ENCODE measurements at regions not wholly inside any gene's neighbourhood (a gene's known extent, or its start where the extent isn't known, plus 50 kb on each side); places are given as distances from the start of the nearest gene placed in this dataset.
"Not testable (repeated sequence)": the region's sequence is repeated elsewhere in the genome, so short reads cannot be mapped to it uniquely, and the experiment has no call there.

GRCh38 chr5:157944077-157944633 lies 85.2 kb upstream of the CLINT1 start:
- no peak for DNase-seq (ENCODE audit: low read depth)

GRCh38 chr5:157942595-157942994 lies 83.7 kb upstream of the CLINT1 start:
- DNase-seq (ENCODE audit: low read depth), result no peak

DNA sequence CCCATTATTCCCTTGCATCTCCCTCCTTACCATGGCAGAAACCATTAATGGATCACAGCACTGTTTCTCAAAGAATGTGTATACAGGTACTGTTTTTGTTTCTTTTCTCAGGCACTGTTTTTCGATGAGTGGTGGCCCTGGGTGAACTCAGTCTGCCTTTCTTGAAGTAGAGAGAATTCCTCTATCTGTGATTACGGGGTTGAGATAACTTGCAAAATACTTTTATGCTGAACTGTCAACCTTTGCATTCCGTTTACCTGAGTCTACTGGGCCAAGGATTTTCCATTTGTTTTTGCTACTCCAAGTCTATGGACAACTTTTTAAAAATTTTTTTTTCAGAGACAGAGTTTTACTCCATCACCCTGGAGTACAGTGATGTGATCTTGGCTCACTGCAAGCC lies 82.7 kb upstream of the CLINT1 start:
- DNase-seq (ENCODE audit: low read depth), result no peak

- DNase-seq (ENCODE audit: low read depth), result not testable (repeated sequence)
These were observed 79.2 kb upstream of the CLINT1 start for GRCh38 chr5:157938101-157938500.

DNA sequence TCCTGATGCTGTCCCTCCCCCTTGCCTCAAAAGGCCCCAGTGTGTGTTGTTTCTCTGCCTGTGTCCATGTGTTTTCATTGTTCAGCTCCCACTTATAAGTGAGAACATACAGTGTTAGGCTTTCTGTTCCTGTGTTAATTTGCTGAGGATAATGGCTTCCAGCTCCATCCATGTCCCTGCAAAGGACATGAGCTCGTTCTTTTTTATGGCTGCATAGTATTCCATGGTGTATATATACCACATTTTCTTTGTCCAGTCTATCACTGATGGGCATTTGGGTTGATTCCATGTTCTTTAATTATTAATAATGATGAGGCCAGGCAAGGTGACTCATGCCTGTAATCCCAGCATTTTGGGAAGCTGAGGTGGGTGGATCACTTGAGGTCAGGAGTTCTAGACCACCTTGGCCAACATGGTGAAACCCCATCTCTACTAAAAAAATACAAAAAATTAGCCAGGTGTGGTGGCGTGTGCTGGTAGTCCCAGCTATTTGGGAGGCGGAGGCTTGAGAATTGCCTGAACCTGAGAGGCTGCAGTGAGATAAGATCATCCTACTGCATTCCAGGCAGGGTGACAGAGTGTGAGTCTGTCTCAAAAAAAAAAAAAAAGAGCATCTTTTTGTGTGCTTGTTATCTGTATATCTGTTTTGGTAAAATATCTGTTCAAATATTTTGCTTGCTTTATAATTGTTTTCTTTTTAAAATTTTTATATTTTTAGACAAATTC lies 78.0 kb upstream of the CLINT1 start:
- DNase-seq (ENCODE audit: low read depth), result not testable (repeated sequence)

DNA sequence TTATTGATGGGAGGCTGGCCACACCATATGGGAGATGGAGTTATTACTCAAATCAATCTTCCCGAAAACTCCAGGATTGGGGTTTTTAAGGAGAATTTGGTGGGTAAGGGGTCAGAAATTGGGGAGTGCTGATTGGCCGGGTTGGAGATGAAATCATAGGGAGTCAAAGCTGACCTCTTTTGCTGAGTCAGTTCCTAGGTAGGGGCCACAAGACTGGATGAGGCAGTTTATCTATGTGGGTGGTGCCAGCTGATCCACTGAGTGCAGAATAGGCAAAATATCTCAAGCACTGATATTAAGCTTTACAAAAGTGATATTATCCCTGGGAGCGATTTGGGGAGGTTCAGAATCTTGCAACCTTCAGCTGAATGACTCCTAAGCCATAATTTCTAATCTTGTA lies 75.7 kb upstream of the CLINT1 start:
- no peak for DNase-seq (ENCODE audit: low read depth)

- no peak for DNase-seq (ENCODE audit: low read depth)
These were observed 74.1 kb upstream of the CLINT1 start for GRCh38 chr5:157933005-157933404.

GRCh38 chr5:157930710-157931109 lies 71.8 kb upstream of the CLINT1 start:
- no peak for DNase-seq (ENCODE audit: low read depth)

DNA sequence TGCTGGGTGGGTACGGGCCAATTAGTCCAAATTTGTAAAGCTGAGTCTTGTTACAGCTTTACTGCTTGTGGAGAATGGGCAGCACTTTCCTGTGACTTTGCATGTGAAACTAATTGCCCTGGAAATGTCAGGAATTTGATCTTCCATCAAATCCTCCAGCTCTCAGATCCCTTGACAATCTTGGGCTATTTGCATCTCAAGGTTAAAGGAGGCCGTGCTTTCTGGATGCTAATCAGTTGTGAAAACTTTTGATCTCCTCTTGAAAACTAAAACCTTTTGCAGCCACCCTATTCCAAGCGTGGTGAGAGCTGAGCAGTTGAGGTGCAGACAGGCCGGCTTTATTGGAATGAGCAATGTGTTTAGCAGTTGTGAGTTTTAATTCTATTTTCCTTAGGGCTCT lies 68.0 kb upstream of the CLINT1 start:
- no peak for DNase-seq (ENCODE audit: low read depth)

DNA sequence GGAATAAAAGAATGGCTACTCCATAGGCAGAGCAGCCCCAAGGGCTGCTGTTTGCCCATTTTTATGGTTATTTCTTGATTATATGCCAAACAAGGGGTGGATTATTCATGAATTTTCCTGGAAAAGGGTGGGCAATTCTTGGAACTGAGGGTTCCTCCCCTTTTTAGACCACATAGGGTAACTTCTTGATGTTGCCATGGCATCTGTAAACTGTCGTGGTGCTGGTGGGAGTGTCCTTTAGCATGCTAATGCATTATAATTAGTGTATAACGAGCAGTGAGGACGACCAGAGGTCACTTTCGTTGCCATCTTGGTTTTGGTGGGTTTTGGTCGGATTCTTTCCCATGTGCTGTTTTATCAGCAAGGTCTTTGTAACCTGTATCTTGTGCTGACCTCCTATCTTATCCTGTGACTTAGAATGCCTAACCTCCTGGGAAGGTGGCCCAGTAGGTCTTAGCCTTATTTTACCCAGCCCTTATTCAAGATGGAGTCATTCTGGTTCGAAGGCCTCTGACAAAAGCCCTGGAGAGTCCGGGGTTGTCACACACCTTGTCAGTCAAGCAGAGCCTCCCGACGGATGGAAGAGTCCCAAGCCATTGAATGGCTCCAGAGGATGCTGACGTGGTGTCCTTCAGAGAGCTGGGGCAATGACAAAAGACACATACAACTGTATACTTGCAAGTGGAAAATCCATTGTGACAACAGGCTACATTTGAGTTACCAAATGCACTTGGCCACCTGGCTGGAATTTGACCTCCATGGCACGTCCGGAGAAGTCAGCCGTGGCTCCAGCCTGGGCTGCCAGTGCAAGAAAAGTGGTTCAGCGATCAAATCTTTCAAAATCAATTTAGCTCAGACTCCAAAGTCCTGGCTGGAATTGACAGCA lies 67.1 kb upstream of the CLINT1 start:
- no peak for DNase-seq (ENCODE audit: low read depth)

GRCh38 chr5:157924931-157925729 lies 66.2 kb upstream of the CLINT1 start:
- no peak for DNase-seq (ENCODE audit: low read depth)

DNA sequence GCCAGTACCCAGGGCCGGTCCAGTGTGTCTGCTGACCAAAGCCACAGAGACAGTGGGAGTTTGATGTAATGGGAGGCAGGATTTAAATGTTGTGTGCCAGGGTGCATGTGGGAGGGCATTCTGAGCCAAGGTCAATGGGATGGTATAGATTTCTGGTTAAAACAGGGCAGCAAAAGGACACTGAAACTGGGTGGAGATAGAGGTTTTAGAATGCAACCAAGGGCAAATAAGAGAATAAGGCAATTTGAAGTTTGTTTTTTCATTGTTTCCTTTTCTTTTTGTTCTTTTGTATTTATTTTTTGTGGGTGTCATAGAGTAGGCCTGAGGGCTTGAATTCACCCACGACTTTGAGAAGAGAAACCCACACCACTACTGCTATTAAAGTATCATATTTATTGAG lies 65.5 kb upstream of the CLINT1 start:
- no peak for DNase-seq (ENCODE audit: low read depth)

DNA sequence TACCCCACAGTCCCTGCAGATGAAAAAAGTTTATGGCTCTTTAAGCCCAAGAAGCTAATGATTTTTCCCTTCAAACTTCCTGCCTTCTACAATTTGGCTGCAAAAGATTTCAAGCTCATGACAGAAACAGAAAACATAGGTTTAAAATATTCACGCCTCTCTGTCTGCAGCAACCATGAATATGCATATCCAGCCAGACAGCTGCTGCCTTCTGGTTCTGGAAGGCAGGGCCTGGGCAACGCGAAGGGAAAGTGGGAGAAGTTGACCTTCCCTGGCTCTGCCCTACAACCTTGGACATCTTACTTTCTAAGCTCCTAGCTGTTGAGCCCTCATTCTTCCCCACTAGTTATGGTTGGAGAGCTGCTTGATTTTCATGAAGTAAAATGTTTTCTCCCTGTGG lies 64.8 kb upstream of the CLINT1 start:
- DNase-seq (ENCODE audit: low read depth), result no peak

GRCh38 chr5:157922026-157922425 lies 63.1 kb upstream of the CLINT1 start:
- DNase-seq (ENCODE audit: low read depth), result no peak

- no peak for DNase-seq (ENCODE audit: low read depth)
These were observed 61.9 kb upstream of the CLINT1 start for GRCh38 chr5:157920828-157921170.

DNA sequence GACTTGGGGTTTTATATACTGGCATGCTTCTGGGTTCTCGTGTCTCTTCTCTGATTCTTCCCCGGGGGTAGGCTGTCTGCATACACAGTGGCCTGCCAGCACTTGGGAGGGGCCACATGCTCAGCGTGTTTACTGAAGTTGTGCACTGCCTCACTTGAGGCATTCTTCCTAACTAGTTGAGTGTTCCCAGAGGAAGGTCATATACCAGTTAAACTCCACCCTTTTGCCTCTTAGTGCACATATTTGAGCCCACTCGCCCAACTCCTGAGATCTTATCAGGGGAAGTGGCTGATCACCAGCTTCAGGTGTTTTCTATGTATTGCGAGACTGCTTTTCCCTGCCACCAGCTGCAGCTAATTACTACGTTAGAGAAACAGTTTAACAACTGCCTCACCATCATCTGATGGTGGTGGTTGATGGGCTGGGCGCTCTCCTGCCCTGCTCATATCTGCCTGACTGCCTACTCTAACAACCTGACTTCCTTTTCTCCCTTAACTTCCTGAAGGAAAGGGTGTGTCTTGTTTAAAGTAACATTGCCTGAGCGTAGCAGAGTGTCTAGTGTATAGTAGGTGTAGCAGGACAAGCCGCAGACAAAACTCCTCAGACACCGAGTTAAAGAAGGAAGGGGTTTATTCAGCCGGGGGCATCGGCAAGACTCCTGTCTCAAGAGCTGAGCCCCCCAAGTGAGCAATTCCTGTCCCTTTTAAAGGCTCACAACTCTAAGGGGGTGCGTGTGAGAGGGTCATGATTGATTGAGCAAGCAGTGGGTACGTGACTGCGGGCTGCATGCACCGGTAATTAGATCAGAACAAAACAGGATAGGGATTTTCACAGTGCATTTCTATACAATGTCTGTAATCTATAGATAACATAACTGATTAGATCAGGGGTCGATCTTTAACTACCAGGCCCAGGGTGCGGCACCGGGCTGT lies 60.1 kb upstream of the CLINT1 start:
- DNase-seq (ENCODE audit: low read depth), result no peak

- DNase-seq (ENCODE audit: low read depth), result peak; percentile 45
These were observed 59.2 kb upstream of the CLINT1 start for GRCh38 chr5:157917899-157918809.

- no peak for DNase-seq (ENCODE audit: low read depth)
These were observed 58.5 kb upstream of the CLINT1 start for GRCh38 chr5:157917491-157917890.

GRCh38 chr5:157915638-157916037 lies 56.7 kb upstream of the CLINT1 start:
- no peak for DNase-seq (ENCODE audit: low read depth)

DNA sequence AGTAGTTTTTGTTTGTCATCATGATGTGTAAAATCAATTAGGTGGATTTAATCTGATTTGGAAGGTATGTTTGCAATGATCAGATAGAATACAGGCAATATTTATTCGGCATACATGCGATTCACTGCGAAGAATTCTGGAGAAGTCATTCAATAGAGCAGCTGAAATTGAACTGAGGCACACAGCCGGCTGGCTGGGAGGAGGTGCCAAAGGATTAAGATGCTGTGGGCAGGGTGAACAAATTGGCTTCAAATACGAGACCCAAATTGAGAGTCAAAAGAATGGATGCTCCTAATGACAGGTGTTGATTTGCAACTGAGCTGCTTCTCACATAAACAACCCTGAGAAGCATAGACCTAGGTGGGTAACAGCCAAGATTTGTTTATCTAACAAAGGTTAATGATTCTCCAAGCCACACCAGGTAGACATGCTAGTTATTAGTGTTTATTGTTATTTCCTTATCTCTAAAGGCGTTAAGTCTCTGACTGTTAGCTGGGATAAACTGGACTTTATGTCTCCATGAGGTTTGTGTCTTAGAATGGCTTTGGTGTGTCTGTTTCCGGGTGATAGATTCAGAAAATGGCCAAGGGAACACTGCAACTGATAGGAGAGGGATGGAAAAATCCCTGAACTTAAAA lies 55.3 kb upstream of the CLINT1 start:
- DNase-seq (ENCODE audit: low read depth), result no peak
